Body of pancreas (tissue), 4 donors: ENCODE measurements at regions not wholly inside any gene's neighbourhood (a gene's known extent, or its start where the extent isn't known, plus 50 kb on each side); places are given as distances from the start of the nearest gene placed in this dataset.

Experiments
- ATAC-seq: fragments of 150-250 bp; one replicate; pipeline ENCODE4 v1.9.1; 2016
- DNase-seq, 4 donors: peaks; one replicate each; pipeline ENCODE4 v3.0.0-alpha.2; 2019
- H3K27ac ChIP-seq, 4 donors: fragments of 200-600 bp; sonication (generic); 1 replicate in 3 of 4; 2 replicates in 1 of 4; pipeline versions ENCODE4 v1.5.1 to v1.6.1; 2016 to 2019; ENCODE audit warnings: mild to moderate bottlenecking in 1 of 4, mixed read lengths in 1 of 4, moderate library complexity in 1 of 4
- H3K27me3 ChIP-seq, 2 donors: fragments of 200-600 bp; sonication (generic); one replicate each; pipeline ENCODE4 v1.6.0; 2016; ENCODE audit warnings: mild to moderate bottlenecking in 1 of 2
- H3K36me3 ChIP-seq, 2 donors: fragments of 200-600 bp; sonication (generic); replicated peaks in 1 of 2; 2 replicates each; pipeline ENCODE4 v1.5.1; 2016; ENCODE audit warnings: low read depth in 2 of 2; ENCODE audit not compliant: insufficient read depth in 1 of 2
- H3K4me1 ChIP-seq: fragments of 200-600 bp; sonication (generic); one replicate; pipeline ENCODE4 v1.6.0; 2016
- H3K4me3 ChIP-seq, 2 donors: fragments of 200-600 bp; sonication (generic); 1 replicate in 1 of 2; 2 replicates in 1 of 2; pipeline ENCODE4 v1.5.1; 2016 to 2019
- H3K9me3 ChIP-seq, 3 donors: fragments of 200-600 bp; sonication (generic); 1 replicate in 2 of 3; 2 replicates in 1 of 3; pipeline ENCODE4 v1.5.1; 2016
- POLR2A ChIP-seq, 3 donors: fragments of 450-650 bp; IDR thresholded peaks; one replicate each; pipeline ENCODE4 v1.6.1; 2016; ENCODE audit warnings: antibody characterized with exemption in 3 of 3, mild to moderate bottlenecking in 2 of 3
- WGBS, 2 donors: methylation state at CpG; one replicate each; pipeline ENCODE4 v1.1.5; 2017; 5-methylcytosine and 5-hydroxymethylcytosine counted together
- intact Hi-C: fragments of 100-400 bp; cut with DNase I; formaldehyde crosslinking; loops from one replicate; pipeline ENCODE4 v1.15.1; 2023
- TF ChIP-seq, protein P1 (sequence below), 7 experiments: fragments of 450-650 bp in 4 of 7; fragments of 200-600 bp in 3 of 7; sonication (generic) in 3 of 7; IDR thresholded peaks; one replicate each; pipeline ENCODE4 v1.5.1; 2016 to 2019; ENCODE audit warnings: antibody characterized with exemption in 7 of 7

GRCh38 chr6:8707956-8708772, 272.8 kb upstream of the SLC35B3 start:
- no peaks in the 10 kb centered on the region for H3K36me3 ChIP-seq
- no peaks in the 10 kb centered on the region for H3K27me3 ChIP-seq
- DNase-seq = peak; percentile 55 to 81 (median 74)
- ATAC-seq = peak; percentile 90
- WGBS, 2 donors = 5 to 12% methylated on average over 7 of the region's 7 CpGs
- peak overlapping the region; percentile 13 to 72 (median 38) for H3K27ac ChIP-seq
- peaks cover 20% of the 10 kb centered on the region for H3K4me1 ChIP-seq
- no peak overlapping the region for H3K4me3 ChIP-seq
- no peak for TF ChIP-seq POLR2A (IDR thresholded peaks at IDR 0.05)
- TF ChIP-seq, protein P1, sequence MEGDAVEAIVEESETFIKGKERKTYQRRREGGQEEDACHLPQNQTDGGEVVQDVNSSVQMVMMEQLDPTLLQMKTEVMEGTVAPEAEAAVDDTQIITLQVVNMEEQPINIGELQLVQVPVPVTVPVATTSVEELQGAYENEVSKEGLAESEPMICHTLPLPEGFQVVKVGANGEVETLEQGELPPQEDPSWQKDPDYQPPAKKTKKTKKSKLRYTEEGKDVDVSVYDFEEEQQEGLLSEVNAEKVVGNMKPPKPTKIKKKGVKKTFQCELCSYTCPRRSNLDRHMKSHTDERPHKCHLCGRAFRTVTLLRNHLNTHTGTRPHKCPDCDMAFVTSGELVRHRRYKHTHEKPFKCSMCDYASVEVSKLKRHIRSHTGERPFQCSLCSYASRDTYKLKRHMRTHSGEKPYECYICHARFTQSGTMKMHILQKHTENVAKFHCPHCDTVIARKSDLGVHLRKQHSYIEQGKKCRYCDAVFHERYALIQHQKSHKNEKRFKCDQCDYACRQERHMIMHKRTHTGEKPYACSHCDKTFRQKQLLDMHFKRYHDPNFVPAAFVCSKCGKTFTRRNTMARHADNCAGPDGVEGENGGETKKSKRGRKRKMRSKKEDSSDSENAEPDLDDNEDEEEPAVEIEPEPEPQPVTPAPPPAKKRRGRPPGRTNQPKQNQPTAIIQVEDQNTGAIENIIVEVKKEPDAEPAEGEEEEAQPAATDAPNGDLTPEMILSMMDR (IDR thresholded peaks at IDR 0.05) = peak in 6 of 7 experiments; percentile 23 to 60 (median 48)
- no peaks in the 10 kb centered on the region for H3K9me3 ChIP-seq
- intact Hi-C loops = no loop called here

DNA sequence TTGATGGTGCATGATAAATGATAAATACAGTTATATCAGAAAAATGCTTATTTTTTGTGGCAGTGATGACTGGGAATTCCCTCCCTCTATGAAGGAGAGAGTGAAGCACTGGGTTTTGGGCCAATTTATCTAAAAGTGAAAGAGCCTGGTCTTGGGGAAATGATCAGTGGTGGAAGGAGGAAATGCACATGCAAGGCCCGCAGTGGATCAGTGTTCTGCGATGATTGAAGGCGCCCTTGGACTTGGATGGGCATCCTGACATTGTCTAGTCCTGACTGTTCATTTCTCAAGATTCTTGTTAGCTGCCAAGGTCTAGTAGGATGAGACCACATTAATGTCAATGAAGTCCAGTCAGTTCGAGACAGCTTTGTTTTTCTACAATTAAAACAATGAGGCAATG, 272.0 kb upstream of the SLC35B3 start:
- H3K4me3 ChIP-seq = no peak overlapping the region
- TF ChIP-seq POLR2A (IDR thresholded peaks at IDR 0.05) = no peak
- TF ChIP-seq, protein P1 (IDR thresholded peaks at IDR 0.05) = no peak
- H3K4me1 ChIP-seq = peaks cover 20% of the 10 kb centered on the region
- intact Hi-C loops = no loop called here
- no peaks in the 10 kb centered on the region for H3K27me3 ChIP-seq
- WGBS, 2 donors = 79 to 83% methylated on average over 4 of the region's 4 CpGs
- H3K36me3 ChIP-seq = no peaks in the 10 kb centered on the region
- no peaks in the 10 kb centered on the region for H3K9me3 ChIP-seq
- peak overlapping the region in 1 of 4 donors; percentile 72 for H3K27ac ChIP-seq
- ATAC-seq (no peak), DNase-seq (no peak)

DNA sequence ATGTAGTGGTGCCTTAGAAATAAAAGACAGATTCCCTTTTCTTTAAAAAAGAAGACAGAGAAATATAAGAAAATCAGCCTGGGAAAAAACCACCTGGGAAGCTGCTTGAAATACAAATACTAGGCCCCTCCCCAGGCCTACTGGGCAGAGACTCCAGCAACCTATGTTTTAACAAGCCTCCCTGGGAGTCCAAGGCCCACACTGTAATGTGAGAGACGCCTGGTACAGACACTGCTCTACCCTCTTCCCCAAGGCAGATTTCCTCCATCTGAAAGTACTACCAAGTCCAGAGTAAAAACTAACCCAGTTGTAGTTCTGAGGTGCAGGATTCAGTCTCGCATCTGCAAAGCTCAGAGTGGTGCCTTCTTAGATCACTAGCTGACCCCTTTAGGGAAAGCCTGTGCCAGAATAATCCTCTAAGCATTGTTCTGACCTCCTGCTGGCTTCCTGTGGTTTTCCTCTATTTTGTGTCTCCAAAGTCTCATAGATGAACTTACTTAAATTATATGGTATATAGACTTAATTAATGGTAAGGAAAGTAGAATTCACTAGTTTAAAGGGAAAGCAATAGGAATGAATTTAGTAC, 270.2 kb upstream of the SLC35B3 start:
- Histone ChIP-seq H3K27ac (peak overlapping the region in 1 of 4 donors; percentile 45), H3K4me3 (no peak overlapping the region), H3K9me3 (no peaks in the 10 kb centered on the region), H3K4me1 (peaks cover 20% of the 10 kb centered on the region), H3K36me3 (no peaks in the 10 kb centered on the region), H3K27me3 (no peaks in the 10 kb centered on the region)
- ATAC-seq (no peak), DNase-seq (peak; percentile 20 to 60 (median 42))
- intact Hi-C loops = no loop called here
- 19 to 43% methylated on average over 2 of the region's 2 CpGs for WGBS, 2 donors
- no peak for TF ChIP-seq POLR2A (IDR thresholded peaks at IDR 0.05)
- TF ChIP-seq, protein P1 (IDR thresholded peaks at IDR 0.05) = no peak

- 86% methylated on average over 1 of the region's 1 CpG for WGBS, 2 donors
- H3K4me3 ChIP-seq = no peak overlapping the region
Observed at GRCh38 chr6:8703059-8703458, 267.7 kb upstream of the SLC35B3 start.

More at GRCh38 chr6:8703059-8703458, 267.7 kb upstream of the SLC35B3 start:
- Histone ChIP-seq H3K9me3 (no peaks in the 10 kb centered on the region), H3K27me3 (no peaks in the 10 kb centered on the region), H3K36me3 (no peaks in the 10 kb centered on the region), H3K27ac (no peak overlapping the region), H3K4me1 (peaks cover 12% of the 10 kb centered on the region)
- no peak for TF ChIP-seq POLR2A (IDR thresholded peaks at IDR 0.05)
- TF ChIP-seq, protein P1 (IDR thresholded peaks at IDR 0.05) = no peak
- ATAC-seq (no peak), DNase-seq (no peak)
- intact Hi-C loops = no loop called here
